ENCODE measurements at regions not wholly inside any gene's neighbourhood (a gene's known extent, or its start where the extent isn't known, plus 50 kb on each side); places are given as distances from the start of the nearest gene placed in this dataset.
"Not testable (repeated sequence)": the region's sequence is repeated elsewhere in the genome, so short reads cannot be mapped to it uniquely, and the experiment has no call there.

DNA sequence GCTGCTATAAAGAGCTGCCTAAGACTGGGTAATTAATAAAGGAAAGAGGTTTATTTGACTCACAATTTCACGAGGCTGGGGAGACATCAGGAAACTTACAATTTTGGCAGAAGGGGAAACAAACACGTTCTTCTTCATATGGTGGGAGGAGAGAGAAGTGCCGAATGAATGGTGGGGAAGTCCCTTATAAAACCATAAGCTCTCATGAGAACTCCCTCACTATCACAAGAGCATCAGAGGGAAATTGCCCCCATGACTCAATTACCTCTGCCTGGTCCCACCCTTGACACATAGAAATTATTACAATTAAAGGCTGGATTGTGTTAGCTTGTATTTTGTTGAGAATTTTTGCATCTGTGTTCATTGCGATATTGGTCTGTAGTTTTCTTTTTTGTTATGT, 460.5 kb upstream of the RAB6C start:
- no peaks in the 10 kb centered on the region for H3K36me3 ChIP-seq (ENCODE audit: insufficient read depth, low read length)
- H3K4me1 ChIP-seq (ENCODE audit: insufficient read depth, low read length), result no peaks in the 10 kb centered on the region
- peaks cover 14% of the 10 kb centered on the region; the same call in 1 of the 2 replicates for H3K9me3 ChIP-seq (ENCODE audit: insufficient read depth, low read depth, low read length)
- H3K9ac ChIP-seq (ENCODE audit: low read depth, low read length), result no peak overlapping the region
- H3K27ac ChIP-seq (ENCODE audit: low read depth, low read length), result no peak overlapping the region
- H3K4me3 ChIP-seq (ENCODE audit: low read length), result no peak overlapping the region
- WGBS, result 92% methylated on average over 3 of the region's 4 CpGs
- no peaks in the 10 kb centered on the region for H3K27me3 ChIP-seq (ENCODE audit: insufficient read depth, low read length)

DNA sequence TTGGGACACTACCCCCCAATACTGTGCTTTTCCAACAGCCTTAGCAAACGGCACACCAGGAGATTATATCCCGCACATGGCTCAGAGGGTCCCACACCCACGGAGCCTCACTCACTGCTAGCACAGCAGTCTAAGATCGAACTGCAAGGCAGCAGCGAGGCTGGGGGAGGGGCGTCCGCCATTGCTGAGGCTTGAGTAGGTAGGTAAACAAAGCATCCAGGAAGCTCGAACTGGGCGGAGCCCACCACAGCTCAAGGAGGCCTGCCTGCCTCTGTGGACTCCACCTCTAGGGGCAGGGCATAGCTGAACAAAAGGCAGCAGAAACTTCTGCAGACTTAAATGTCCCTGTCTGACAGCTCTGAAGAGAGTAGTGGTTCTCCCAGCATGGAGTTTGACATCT, 447.3 kb upstream of the RAB6C start:
- not testable (repeated sequence) for H3K36me3 ChIP-seq (ENCODE audit: insufficient read depth, low read length); H3K9ac ChIP-seq (ENCODE audit: low read depth, low read length); H3K4me3 ChIP-seq (ENCODE audit: low read length); H3K4me1 ChIP-seq (ENCODE audit: insufficient read depth, low read length); H3K27ac ChIP-seq (ENCODE audit: low read depth, low read length); H3K27me3 ChIP-seq (ENCODE audit: insufficient read depth, low read length)
- H3K9me3 ChIP-seq (ENCODE audit: insufficient read depth, low read depth, low read length), result peaks cover 26% of the 10 kb centered on the region
- WGBS, result 97% methylated on average over 9 of the region's 9 CpGs

DNA sequence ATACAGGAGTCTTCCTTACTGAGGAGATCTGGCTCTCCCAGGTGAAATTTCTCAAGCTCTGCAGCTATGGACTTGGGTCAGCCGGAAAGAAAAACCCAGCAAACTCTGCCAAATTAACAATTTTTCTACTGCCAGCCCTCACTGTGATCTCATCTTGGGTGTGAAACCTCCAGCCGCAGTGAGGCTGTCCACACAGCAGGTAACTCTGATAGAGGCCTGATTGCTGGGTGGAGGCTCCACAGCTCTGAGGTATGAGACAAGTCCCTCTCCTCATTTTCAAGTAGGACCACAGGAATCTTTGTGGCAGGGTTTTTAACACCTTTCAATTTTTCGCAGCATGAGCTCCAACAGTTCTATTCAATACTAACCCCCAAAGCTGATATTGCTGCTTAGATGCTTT, 430.6 kb upstream of the RAB6C start:
- Histone ChIP-seq H3K4me3 (ENCODE audit: low read length) (no peak overlapping the region), H3K9ac (ENCODE audit: low read depth, low read length) (no peak overlapping the region), H3K9me3 (ENCODE audit: insufficient read depth, low read depth, low read length) (peaks cover 3% of the 10 kb centered on the region; the same call in 1 of the 2 replicates), H3K36me3 (ENCODE audit: insufficient read depth, low read length) (no peaks in the 10 kb centered on the region), H3K27me3 (ENCODE audit: insufficient read depth, low read length) (no peaks in the 10 kb centered on the region), H3K4me1 (ENCODE audit: insufficient read depth, low read length) (peaks cover under 1% of the 10 kb centered on the region; the same call in 1 of the 2 replicates), H3K27ac (ENCODE audit: low read depth, low read length) (no peak overlapping the region)
- 64% methylated on average over 3 of the region's 3 CpGs for WGBS

DNA sequence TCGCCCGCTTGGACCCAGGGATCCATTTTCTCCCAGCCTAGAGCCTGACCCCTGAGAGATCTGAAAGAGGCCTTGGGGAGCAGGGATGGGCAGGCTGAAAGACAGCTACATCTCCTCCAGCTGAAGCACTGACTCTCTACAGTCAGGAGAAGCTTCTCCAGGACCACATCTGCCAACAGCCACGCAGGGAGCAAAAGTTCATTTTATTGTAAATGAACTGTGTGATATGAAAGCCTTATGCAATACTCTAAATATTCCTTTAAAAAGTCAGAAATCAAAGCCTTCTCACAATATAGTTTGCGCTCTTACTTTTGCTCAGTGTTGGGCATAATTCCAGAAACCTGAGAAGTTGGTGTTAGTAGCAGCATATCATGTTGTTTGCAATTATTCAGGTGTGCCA, 428.9 kb upstream of the RAB6C start:
- WGBS, result 93% methylated on average over 3 of the region's 4 CpGs
- no peaks in the 10 kb centered on the region for H3K36me3 ChIP-seq (ENCODE audit: insufficient read depth, low read length)
- no peak overlapping the region for H3K4me3 ChIP-seq (ENCODE audit: low read length)
- H3K9ac ChIP-seq (ENCODE audit: low read depth, low read length), result no peak overlapping the region
- H3K9me3 ChIP-seq (ENCODE audit: insufficient read depth, low read depth, low read length), result 0 out of 2 replicates have a peak, but pooled peaks cover under 1% of the 10 kb centered on the region
- no peak overlapping the region for H3K27ac ChIP-seq (ENCODE audit: low read depth, low read length)
- H3K27me3 ChIP-seq (ENCODE audit: insufficient read depth, low read length), result no peaks in the 10 kb centered on the region
- peaks cover 9% of the 10 kb centered on the region for H3K4me1 ChIP-seq (ENCODE audit: insufficient read depth, low read length)

DNA sequence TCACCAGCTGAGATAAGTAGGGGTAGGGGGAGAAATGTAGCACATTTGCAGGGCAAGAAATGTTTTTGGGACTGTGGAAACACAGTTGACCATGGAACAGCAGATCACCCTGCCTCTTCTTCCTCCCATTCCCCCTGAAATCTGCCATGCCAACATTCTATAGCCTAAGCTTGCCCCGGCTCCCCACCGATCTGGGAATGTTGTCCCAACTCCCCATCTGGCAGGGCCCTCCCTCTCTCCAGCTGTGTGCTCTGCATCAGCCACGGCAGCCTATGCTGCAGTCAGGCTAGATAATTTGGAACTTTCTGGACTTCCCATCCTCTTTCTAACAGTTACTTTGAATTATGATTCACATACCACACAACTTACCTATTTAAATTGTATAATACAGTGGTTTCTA, 425.1 kb upstream of the RAB6C start:
- no peaks in the 10 kb centered on the region for H3K9me3 ChIP-seq (ENCODE audit: insufficient read depth, low read depth, low read length)
- no peak overlapping the region for H3K9ac ChIP-seq (ENCODE audit: low read depth, low read length)
- peaks cover 9% of the 10 kb centered on the region for H3K4me1 ChIP-seq (ENCODE audit: insufficient read depth, low read length)
- H3K4me3 ChIP-seq (ENCODE audit: low read length), result no peak overlapping the region
- WGBS, result 39% methylated on average over 3 of the region's 3 CpGs
- no peaks in the 10 kb centered on the region for H3K27me3 ChIP-seq (ENCODE audit: insufficient read depth, low read length)
- no peak overlapping the region for H3K27ac ChIP-seq (ENCODE audit: low read depth, low read length)
- H3K36me3 ChIP-seq (ENCODE audit: insufficient read depth, low read length), result no peaks in the 10 kb centered on the region

DNA sequence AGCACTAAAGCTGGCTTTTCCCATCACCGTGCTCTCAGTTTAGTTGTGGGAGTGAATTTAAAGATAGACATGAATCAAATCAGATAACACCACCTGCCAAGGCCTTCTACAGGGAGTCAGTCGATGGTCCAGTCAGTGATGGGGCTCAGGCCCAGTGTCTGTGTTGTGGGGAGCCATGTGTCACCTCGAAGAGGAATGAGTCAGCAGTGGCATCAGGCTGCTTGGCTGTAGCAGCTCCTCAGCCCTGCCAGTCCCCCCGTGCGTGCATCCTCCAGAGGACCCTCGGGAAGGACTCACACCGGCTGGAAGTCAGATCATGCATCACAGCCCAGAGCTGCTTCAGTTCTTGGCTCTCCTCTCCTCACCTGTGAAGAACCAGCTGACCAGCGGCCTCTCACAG, 420.4 kb upstream of the RAB6C start:
- no peaks in the 10 kb centered on the region for H3K27me3 ChIP-seq (ENCODE audit: insufficient read depth, low read length)
- H3K9ac ChIP-seq (ENCODE audit: low read depth, low read length), result no peak overlapping the region
- no peak overlapping the region for H3K4me3 ChIP-seq (ENCODE audit: low read length)
- WGBS, result 83% methylated on average over 8 of the region's 8 CpGs
- H3K27ac ChIP-seq (ENCODE audit: low read depth, low read length), result no peak overlapping the region
- no peaks in the 10 kb centered on the region for H3K36me3 ChIP-seq (ENCODE audit: insufficient read depth, low read length)
- no peaks in the 10 kb centered on the region for H3K9me3 ChIP-seq (ENCODE audit: insufficient read depth, low read depth, low read length)
- peaks cover 7% of the 10 kb centered on the region for H3K4me1 ChIP-seq (ENCODE audit: insufficient read depth, low read length)

DNA sequence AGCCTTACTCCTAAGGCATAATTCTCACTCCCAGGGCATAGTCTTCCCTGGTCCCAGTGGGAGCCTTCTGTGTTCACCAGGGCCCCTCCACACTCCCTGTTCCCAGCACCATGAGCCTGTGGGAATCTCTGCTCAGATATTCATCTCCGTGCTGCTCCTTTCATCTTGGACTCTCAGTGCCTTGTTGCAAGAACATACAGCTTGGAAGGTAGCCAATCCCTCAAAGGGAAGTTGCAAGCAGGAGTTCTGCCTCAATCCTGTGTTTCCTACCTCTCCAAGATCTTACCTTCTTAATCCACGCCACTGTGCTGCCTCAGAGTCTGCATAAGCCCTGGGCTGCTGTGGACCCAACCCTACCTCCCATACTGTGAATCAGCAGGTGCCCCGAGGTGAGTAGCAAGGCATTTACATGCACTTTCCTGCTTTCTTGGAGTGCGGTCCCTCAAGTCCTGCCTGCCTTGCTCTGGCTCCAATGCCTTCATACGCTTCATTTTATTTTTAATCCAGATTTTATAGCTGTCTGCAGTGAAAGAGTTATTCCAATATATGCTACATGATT, 413.8 kb upstream of the RAB6C start:
- Histone ChIP-seq H3K27me3 (ENCODE audit: insufficient read depth, low read length) (no peaks in the 10 kb centered on the region), H3K4me3 (ENCODE audit: low read length) (no peak overlapping the region), H3K27ac (ENCODE audit: low read depth, low read length) (no peak overlapping the region), H3K9me3 (ENCODE audit: insufficient read depth, low read depth, low read length) (peaks cover 9% of the 10 kb centered on the region; the same call in 1 of the 2 replicates), H3K9ac (ENCODE audit: low read depth, low read length) (no peak overlapping the region), H3K4me1 (ENCODE audit: insufficient read depth, low read length) (peaks cover 6% of the 10 kb centered on the region), H3K36me3 (ENCODE audit: insufficient read depth, low read length) (no peaks in the 10 kb centered on the region)
- WGBS, result 49% methylated on average over 5 of the region's 5 CpGs

DNA sequence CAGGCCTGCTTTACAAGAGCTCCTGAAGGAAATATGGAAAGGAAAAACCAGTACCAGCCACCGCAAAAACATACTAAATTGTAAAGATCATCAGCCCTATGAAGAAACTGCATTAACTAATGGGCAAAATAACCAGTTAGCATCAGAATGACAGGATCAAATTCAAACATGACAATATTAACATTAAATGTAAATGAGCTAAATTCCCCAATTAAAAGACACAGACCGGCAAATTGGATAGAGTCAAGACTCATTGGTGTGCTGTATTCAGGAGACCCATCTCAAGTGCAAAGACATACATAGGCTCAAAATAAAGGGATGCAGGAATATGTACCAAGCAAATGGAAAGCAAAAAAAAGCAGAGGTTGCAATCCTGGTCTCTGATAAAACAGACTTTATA, 408.7 kb upstream of the RAB6C start:
- not testable (repeated sequence) for H3K36me3 ChIP-seq (ENCODE audit: insufficient read depth, low read length); H3K4me3 ChIP-seq (ENCODE audit: low read length); H3K27me3 ChIP-seq (ENCODE audit: insufficient read depth, low read length); H3K4me1 ChIP-seq (ENCODE audit: insufficient read depth, low read length); H3K27ac ChIP-seq (ENCODE audit: low read depth, low read length); H3K9ac ChIP-seq (ENCODE audit: low read depth, low read length)
- WGBS, result 100% methylated on average over 2 of the region's 2 CpGs
- peaks cover 17% of the 10 kb centered on the region; the same call in 1 of the 2 replicates for H3K9me3 ChIP-seq (ENCODE audit: insufficient read depth, low read depth, low read length)

DNA sequence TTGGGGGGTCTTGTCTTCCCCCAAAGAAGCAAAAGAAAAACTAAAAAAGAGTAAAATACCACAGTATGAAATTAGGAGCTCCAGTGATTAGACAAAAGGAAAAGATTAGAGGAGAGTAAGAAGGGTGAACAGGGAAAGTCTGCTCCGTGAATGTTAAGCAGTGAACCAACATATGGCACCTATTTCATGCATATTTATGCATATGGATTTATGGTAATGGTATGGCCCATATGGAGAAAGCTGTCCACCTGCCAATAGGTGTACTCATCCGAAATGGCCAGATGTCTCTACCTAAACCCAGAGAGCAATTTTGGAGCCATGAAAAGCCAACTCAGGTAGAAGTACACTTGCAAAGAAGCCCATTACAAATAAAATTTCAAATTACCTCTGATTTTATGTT, 404.0 kb upstream of the RAB6C start:
- Histone ChIP-seq H3K27ac (ENCODE audit: low read depth, low read length) (no peak overlapping the region), H3K9me3 (ENCODE audit: insufficient read depth, low read depth, low read length) (peaks cover 9% of the 10 kb centered on the region; the same call in 1 of the 2 replicates), H3K27me3 (ENCODE audit: insufficient read depth, low read length) (no peaks in the 10 kb centered on the region), H3K36me3 (ENCODE audit: insufficient read depth, low read length) (no peaks in the 10 kb centered on the region), H3K4me3 (ENCODE audit: low read length) (no peak overlapping the region), H3K9ac (ENCODE audit: low read depth, low read length) (no peak overlapping the region), H3K4me1 (ENCODE audit: insufficient read depth, low read length) (no peaks in the 10 kb centered on the region)
- 81% methylated on average over 2 of the region's 2 CpGs for WGBS

DNA sequence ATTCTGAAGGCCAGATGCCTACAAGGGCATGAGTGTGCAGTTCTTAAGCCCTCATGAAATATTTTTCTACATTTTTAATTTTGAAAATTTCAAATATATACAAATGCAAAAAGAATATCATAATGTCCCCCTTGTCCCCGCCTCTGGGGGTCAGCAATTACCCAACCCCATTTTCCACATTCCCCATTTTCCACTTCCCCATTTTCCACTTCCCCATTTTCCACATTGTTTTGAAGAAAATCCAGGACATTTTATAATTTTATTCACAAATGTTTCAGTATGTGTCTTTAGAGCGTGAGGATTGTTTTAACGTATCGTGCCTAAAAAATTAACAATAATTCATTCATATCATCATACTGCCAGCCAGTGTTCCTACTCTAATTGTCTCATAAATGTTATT, 403.6 kb upstream of the RAB6C start:
- no peaks in the 10 kb centered on the region for H3K27me3 ChIP-seq (ENCODE audit: insufficient read depth, low read length)

DNA sequence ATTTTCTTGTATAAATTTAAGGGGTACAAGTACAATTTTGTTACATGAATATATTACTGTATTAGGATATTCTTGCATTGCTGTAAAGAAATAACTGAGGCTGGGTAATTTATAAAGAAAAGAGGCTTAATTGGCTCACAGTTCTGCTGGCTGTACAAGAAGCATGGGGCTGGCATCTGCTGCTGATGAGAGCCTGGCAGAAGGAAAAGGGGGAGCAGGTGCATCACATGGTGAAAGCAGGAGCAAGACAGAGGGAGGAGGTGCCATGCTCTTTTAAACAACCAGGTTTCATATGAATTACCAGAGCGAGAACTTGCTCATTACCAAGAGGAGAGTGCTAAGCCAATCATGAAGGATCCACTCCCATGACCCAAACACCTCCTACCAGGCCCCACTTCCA, 399.5 kb upstream of the RAB6C start:
- H3K9me3 ChIP-seq (ENCODE audit: insufficient read depth, low read depth, low read length), result no peaks in the 10 kb centered on the region; the same call in 1 of the 2 replicates
- H3K4me3 ChIP-seq (ENCODE audit: low read length), result no peak overlapping the region
- no peaks in the 10 kb centered on the region for H3K27me3 ChIP-seq (ENCODE audit: insufficient read depth, low read length)
- H3K36me3 ChIP-seq (ENCODE audit: insufficient read depth, low read length), result no peaks in the 10 kb centered on the region
- no peak overlapping the region for H3K27ac ChIP-seq (ENCODE audit: low read depth, low read length)
- H3K9ac ChIP-seq (ENCODE audit: low read depth, low read length), result no peak overlapping the region
- WGBS, result 88% methylated on average over 1 of the region's 1 CpG
- H3K4me1 ChIP-seq (ENCODE audit: insufficient read depth, low read length), result no peaks in the 10 kb centered on the region

More for the DNA sequence above, 403.6 kb upstream of the RAB6C start:
- Histone ChIP-seq H3K4me1 (ENCODE audit: insufficient read depth, low read length) (no peaks in the 10 kb centered on the region), H3K36me3 (ENCODE audit: insufficient read depth, low read length) (no peaks in the 10 kb centered on the region), H3K9me3 (ENCODE audit: insufficient read depth, low read depth, low read length) (peaks cover 5% of the 10 kb centered on the region; the same call in 1 of the 2 replicates), H3K9ac (ENCODE audit: low read depth, low read length) (no peak overlapping the region), H3K4me3 (ENCODE audit: low read length) (no peak overlapping the region), H3K27ac (ENCODE audit: low read depth, low read length) (no peak overlapping the region)
- 87% methylated on average over 3 of the region's 4 CpGs for WGBS

DNA sequence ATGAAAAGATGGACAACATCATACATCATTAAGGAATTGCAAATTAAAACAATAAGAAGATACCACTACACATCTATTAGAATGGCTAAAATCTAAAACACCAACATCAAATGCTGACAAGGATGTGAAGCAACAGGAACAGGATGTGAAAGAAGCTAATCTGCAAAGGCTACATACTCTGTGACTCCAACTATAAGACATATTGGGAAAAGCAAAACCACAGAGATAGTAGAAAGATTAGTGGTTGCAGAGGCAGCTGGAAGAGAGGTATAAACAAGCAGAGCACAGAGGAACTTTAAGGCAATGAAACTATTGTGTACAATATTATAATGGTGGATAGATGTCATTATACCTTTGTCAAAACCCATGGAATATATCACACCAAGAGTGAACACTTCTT, 393.7 kb upstream of the RAB6C start:
- Histone ChIP-seq H3K4me1 (ENCODE audit: insufficient read depth, low read length) (no peaks in the 10 kb centered on the region; the same call in 1 of the 2 replicates), H3K9me3 (ENCODE audit: insufficient read depth, low read depth, low read length) (no peaks in the 10 kb centered on the region; the same call in 1 of the 2 replicates), H3K27me3 (ENCODE audit: insufficient read depth, low read length) (peaks cover 5% of the 10 kb centered on the region; the same call in 1 of the 2 replicates), H3K9ac (ENCODE audit: low read depth, low read length) (no peak overlapping the region), H3K36me3 (ENCODE audit: insufficient read depth, low read length) (no peaks in the 10 kb centered on the region), H3K27ac (ENCODE audit: low read depth, low read length) (no peak overlapping the region), H3K4me3 (ENCODE audit: low read length) (no peak overlapping the region)
